Umbilical cord (tissue), 1 donor: ENCODE measurements at regions not wholly inside any gene's neighbourhood (a gene's known extent, or its start where the extent isn't known, plus 50 kb on each side); places are given as distances from the start of the nearest gene placed in this dataset.

ENCODE experiments used
- DNase-seq: peaks from one replicate; pipeline ENCODE4 v3.0.0-alpha.2; 2015; ENCODE audit warnings: low spot score

GRCh38 chr10:124346831-124347230 is 71.9 kb downstream of the OAT start:
- no peak for DNase-seq

DNA sequence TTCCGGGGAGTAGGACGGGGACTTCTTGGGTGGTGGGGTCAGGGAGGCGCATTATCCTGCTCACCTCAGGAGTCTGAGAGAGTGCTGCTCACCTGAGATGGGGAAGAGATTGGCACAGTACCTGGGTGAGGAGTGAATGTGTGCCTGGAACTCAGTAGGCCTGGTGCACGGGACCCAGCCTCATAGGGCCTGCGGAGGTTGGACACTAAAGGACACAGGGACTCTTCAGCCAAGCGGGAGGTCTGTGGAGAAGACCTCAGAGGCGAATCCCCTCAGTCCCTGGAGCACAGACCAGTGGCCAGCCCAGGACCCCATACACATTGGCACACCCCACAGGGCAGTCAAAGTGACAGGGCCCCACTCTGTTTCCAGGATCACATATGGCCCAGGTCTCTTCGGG is 73.2 kb downstream of the OAT start:
- no peak for DNase-seq

DNA sequence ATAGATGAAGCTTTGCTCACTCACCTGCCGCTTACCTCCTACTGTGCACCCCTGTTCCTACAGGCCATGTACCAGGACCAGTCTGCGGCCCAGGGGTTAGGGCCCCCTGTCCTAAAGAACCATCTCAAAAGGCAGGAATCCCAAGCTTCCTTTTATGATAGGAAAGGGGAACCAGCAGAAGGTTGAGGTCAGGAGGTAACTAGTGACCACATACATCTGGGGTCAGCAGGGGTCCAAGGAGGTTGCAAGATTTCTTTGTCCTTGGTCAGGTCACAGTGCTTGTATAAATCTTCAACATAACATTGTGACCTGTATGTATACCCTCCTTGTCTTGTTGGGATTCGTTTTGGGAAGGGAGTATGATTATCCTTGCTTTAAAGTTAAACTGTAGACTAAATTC is 73.8 kb downstream of the OAT start:
- no peak for DNase-seq

GRCh38 chr10:124344266-124344590 is 74.5 kb downstream of the OAT start:
- DNase-seq: no peak

DNA sequence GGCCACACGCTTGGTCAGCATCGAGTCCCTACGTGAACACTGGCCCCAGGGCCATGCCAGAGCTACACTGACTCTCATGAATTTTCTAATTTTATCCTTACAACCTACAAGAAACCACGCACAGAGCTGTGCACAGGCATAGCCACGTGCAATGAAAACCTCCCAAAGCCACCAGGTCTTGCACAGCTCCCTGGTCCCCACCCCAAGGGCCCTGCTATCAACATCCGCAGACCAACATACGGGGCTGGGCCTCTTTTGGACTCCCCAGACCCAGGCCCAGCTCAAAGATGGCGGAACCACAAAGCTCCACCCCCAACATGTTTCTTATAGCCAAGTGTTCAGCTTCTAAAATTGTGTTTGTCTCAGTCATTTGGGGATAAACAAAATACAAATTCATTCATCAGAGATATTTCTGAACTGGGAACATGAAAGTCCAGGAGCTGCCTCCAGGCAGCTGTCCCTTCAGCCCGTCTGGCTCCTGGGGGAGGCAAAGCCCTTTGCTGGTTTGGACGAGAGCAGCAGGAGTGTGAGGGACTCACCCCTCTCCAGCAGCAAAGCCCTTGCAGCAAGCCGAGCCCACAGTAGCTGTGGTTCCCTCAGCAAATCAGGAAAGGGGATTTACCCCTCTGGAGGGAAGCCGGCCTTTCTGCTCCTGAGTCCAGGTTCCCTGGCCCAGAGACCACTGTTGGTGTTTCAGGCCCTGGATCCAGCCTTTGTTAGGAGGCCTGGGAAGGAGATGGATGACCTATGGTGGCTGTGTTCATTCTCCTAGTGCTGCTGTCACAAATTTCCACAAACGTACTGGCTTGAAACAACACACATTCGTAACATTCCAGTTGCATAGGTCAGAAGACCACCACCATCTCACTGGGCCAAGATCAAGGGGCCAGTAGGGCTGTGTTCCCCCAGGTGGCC is 75.1 kb downstream of the OAT start:
- no peak for DNase-seq

DNA sequence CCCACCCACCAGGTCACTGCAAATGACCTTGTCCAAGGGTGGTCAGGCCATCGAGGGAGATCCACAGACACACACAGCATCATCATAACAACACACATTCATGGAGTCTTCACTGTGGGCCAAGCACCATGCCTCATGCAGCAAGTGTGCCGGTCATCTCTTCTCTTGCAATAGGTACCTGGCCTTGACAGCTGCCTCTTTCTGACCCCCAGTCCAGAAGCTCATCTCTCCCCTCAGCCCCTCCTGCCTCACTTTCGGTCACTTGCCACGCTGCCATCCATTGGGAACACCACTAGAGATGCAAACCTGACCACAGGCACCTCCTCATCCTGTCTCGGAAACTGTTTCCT is 75.9 kb downstream of the OAT start:
- no peak for DNase-seq

DNA sequence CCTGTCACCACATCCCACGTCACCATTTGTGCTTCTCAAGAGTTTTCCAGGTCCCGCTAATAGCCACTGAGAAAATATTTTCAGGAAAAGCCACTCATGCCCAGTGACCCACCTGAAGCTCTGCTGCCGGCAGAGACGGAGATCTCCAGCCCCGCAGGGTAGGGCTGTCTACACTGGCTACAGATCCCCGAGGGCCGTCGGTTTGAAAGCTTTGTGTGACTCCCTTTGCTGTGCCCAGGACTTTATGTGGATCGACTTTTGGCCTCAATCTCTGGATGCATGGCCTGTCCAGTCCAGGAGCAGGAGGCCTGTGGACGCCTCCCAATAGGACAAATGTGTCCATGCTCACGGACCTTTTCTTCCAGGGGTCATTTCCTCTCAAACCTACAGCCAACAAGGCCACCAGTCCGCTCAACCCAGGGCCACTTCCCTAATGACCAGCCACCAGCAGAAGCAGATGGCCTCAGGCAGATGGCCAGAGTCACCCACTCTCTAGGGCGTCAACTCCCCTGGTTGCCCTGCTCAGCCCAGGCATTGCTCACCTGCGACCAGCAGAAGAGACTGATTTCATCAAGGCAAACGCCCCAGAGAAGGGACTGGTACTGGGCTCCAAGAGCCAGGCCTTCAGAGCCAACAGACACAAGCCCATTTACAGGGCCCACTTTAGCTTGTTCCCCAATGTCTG is 76.4 kb downstream of the OAT start:
- no peak for DNase-seq

DNA sequence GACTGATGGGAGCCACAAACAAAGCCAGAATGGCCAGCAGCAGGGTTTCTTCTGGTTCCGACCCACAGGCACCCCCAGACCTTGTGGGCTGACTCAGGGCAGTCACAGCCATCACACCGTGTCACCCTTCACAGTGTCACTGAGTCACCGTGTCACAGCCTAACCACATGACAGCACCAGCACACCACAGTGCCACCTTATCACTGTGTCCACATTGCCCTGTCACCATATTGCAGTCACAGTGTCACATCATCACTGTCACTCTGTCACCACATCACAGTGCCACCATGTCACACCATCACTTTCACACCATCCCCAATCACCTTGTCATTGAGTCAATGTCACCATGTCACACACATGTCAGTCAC is 77.0 kb downstream of the OAT start:
- DNase-seq: no peak

DNA sequence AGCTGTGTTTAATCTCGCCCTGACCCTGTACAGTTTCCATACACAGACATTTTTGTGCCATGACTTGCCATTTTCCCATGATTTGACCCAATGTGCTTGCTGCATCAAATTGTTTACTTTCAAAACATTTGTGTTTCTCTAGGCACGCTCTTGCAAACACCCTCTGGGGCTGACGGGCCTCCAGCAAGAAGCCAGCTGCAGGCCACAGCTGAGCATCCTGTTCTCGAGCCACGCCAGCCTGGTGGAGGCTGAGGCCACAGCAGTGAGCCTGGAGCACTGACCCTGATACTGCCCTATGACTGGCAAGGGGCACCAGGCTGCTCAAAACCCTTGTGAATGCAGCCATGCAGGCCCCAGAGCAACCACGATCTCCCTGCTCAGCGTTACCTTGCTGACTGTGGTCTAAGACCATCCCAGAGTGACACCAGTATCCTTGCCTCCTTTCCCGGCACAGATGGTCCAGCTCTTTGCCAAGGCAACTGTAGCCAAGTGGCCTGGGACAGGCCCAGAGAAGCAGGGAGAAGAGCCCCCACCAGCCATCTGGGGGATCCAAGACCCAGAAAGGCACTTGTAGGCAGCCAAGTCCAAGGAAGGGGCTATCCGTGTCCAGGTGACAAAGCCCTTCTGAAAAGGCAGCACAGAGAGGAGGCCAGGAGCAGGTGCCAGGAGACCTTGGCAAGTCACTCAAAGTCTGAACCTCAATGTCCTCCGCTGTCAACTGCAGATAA is 78.5 kb downstream of the OAT start:
- DNase-seq: peak; percentile 43

GRCh38 chr10:124339119-124340032 is 79.3 kb downstream of the OAT start:
- no peak for DNase-seq

DNA sequence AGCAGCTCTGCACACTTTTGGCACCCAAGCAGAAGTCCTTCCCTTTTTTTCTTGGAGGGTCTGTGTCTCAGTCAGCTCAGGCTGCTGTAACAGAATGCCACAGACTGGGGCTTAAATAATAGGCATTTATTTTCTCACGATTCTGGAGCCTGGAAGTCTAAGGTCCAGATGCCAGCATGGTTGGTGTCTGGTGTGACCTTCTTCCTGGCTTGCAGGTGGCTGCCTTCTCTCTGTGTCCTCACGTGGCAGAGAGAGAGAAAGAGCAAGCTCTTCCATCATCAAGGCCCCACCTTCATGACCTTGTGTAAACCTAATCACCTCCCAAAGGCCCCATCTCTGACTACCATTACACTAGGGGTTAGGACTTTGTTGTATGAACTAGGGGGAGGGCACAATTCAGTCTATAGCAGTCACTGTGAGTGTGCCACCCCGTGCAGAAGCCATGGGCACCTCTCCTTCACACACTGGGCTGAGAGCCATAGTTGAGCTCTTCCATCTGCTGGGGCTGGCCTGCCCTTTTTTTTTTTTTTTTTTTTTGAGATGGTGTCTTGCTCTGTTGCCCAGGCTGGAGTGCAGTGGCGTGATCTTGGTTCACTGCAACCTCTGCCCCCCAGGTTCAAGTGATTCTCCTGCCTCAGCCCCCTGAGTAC is 80.3 kb downstream of the OAT start:
- DNase-seq: no peak

- DNase-seq: no peak
Measured at GRCh38 chr10:124336186-124336585, 82.5 kb downstream of the OAT start.

- peak; percentile 78 for DNase-seq
Measured at GRCh38 chr10:124333931-124334330, 84.8 kb downstream of the OAT start.

- DNase-seq: no peak
Measured at GRCh38 chr10:124332426-124332825, 86.3 kb downstream of the OAT start.

DNA sequence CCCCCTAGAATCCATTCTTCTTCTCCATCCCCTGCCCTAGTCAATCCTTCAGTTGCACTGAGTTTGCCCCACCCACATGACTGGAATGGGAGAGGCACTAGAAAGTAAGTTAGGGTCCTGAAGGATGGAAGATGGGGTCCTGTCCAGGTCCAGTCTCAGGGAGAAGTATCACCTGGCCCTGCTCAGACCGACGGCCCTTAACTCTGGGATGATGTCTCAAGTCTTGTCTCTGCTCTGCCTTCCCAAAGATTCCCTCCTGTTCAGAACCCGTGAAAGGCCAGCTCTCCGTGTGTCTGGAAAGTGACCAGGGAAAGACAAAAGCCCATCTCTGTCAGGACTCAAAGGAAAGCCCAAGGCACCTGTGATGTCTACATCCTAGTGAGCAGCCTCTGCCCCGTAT is 88.8 kb downstream of the OAT start:
- DNase-seq: no peak

DNA sequence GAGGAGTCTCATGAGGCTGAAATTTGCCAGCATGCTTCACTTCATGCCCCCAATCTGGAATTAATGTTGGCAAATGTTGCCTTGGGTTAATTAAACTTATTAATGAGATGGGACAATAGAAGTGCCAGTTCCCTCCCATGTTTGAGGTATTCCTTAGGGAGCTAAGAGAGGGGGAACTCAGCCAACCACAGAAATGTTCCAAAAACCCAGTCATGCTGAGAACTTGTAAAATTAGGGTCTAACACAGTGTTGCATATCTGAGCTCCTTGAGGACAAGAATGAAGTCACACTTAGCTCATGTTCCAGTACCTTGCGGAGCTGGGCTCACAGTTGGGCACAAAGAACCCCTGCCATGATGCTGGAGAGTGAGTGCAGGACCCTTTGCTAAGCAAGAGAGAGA is 89.4 kb downstream of the OAT start:
- DNase-seq: no peak

DNA sequence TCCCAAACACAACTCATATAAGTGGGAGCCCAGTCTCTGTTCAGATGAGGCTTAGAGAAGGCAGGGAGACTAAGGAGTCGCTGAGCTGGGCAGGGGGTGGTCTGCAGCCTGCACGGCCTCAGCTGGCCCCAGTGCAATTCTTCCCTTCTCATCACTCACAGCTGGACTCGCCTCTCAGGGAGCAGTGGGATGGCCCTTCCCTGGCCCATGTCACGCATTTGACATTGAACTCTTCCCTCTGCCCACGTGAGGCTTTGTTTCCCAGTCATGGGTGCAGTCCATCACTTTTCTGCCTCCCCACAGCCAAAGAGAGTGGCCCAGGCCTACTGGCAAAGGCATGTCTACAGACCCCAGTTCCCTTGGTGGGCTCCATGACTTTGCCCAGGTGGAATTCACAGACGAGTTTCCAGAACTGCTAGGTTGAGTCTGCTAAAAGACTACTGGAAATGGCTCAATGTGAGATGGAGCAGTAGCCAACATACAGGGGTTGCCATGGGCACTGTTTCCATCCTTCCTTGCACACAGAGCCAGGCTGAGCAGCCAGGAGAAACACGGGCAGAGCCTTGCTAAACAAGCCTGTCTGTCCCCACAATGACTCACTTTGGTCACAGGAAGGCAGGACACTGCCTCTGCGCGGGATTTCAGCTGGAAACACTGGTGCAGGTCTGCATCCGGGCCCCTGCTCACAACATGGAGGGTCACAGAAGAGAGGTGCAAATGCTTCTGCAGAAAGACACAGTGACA is 90.1 kb downstream of the OAT start:
- DNase-seq: no peak

DNA sequence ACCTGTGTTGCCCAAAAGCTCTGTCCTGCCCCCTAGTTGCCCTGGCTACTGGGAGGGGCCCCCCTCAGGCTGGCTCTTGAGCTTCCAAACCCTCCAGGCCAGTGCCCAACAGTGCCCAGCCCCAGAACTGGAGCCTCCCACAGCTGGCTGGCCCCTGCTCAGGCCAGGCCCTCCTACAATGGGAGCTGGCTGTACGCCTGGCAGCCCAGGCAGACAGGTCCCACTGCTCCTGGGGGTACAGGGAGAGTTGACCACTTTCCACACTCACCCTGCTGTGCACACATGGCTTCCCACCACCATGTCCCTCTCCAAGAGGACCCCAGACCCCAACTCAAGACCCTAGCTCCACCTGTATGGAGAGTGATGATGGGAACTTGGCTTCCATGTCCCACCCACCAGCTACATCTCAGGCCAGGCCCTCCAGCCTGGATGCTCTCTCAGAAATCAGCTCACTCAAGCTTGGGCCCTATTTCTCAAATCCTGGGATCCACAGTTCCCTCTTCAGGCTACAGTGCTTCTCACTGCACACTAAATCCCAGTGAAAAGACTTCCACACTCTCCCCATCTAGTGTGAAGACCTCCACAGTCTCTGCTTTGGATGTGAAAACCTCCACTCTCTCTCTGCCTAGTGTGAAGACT is 92.6 kb downstream of the OAT start:
- no peak for DNase-seq

DNA sequence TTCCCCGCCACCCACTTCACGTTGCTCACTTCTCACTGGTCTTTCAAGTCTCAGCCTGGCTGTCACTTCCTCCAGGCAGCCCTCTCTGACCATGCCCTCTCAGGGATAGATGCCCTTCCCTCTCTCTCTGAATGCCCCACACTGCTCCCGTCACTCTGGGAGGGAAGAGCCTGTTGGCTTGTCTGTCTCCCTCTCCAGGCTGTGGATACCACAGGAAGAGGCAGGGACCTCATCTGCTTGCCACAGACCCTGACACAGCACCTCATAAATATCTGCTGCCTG is 93.1 kb downstream of the OAT start:
- no peak for DNase-seq
